ENCODE measurements at regions not wholly inside any gene's neighbourhood (a gene's known extent, or its start where the extent isn't known, plus 50 kb on each side); places are given as distances from the start of the nearest gene placed in this dataset.

GRCh38 chr4:40682290-40683101 is 52.8 kb upstream of the RBM47 start:
- no peak for TF ChIP-seq JUND (IDR thresholded peaks at IDR 0.05)
- no peak for TF ChIP-seq ZNF274 (IDR thresholded peaks at IDR 0.05; ENCODE audit: low read depth, low read length)
- TF ChIP-seq ELF1 (IDR thresholded peaks at IDR 0.05; ENCODE audit: borderline replicate concordance, low read depth) = no peak
- TF ChIP-seq, protein P1, sequence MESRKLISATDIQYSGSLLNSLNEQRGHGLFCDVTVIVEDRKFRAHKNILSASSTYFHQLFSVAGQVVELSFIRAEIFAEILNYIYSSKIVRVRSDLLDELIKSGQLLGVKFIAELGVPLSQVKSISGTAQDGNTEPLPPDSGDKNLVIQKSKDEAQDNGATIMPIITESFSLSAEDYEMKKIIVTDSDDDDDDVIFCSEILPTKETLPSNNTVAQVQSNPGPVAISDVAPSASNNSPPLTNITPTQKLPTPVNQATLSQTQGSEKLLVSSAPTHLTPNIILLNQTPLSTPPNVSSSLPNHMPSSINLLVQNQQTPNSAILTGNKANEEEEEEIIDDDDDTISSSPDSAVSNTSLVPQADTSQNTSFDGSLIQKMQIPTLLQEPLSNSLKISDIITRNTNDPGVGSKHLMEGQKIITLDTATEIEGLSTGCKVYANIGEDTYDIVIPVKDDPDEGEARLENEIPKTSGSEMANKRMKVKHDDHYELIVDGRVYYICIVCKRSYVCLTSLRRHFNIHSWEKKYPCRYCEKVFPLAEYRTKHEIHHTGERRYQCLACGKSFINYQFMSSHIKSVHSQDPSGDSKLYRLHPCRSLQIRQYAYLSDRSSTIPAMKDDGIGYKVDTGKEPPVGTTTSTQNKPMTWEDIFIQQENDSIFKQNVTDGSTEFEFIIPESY (IDR thresholded peaks at IDR 0.05; ENCODE audit: extremely low read depth, insufficient replicate concordance, low read length) = no peak
- no peak for TF ChIP-seq SIN3A (IDR thresholded peaks at IDR 0.05; ENCODE audit: low read depth)
- TF ChIP-seq EZH2 (IDR thresholded peaks at IDR 0.05) = no peak
- TF ChIP-seq, protein P2, sequence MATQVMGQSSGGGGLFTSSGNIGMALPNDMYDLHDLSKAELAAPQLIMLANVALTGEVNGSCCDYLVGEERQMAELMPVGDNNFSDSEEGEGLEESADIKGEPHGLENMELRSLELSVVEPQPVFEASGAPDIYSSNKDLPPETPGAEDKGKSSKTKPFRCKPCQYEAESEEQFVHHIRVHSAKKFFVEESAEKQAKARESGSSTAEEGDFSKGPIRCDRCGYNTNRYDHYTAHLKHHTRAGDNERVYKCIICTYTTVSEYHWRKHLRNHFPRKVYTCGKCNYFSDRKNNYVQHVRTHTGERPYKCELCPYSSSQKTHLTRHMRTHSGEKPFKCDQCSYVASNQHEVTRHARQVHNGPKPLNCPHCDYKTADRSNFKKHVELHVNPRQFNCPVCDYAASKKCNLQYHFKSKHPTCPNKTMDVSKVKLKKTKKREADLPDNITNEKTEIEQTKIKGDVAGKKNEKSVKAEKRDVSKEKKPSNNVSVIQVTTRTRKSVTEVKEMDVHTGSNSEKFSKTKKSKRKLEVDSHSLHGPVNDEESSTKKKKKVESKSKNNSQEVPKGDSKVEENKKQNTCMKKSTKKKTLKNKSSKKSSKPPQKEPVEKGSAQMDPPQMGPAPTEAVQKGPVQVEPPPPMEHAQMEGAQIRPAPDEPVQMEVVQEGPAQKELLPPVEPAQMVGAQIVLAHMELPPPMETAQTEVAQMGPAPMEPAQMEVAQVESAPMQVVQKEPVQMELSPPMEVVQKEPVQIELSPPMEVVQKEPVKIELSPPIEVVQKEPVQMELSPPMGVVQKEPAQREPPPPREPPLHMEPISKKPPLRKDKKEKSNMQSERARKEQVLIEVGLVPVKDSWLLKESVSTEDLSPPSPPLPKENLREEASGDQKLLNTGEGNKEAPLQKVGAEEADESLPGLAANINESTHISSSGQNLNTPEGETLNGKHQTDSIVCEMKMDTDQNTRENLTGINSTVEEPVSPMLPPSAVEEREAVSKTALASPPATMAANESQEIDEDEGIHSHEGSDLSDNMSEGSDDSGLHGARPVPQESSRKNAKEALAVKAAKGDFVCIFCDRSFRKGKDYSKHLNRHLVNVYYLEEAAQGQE (IDR thresholded peaks at IDR 0.05; ENCODE audit: low read depth) = no peak
- TF ChIP-seq SRF (IDR thresholded peaks at IDR 0.05; ENCODE audit: low read depth) = no peak
- no peak for TF ChIP-seq POLR2A (IDR thresholded peaks at IDR 0.05; ENCODE audit: borderline replicate concordance, extremely low read depth, insufficient read depth, insufficient read length)
- TF ChIP-seq ZFX (IDR thresholded peaks at IDR 0.05) = no peak
- TF ChIP-seq EGR1 (IDR thresholded peaks at IDR 0.05; ENCODE audit: low read depth) = no peak
- TF ChIP-seq, protein P3, sequence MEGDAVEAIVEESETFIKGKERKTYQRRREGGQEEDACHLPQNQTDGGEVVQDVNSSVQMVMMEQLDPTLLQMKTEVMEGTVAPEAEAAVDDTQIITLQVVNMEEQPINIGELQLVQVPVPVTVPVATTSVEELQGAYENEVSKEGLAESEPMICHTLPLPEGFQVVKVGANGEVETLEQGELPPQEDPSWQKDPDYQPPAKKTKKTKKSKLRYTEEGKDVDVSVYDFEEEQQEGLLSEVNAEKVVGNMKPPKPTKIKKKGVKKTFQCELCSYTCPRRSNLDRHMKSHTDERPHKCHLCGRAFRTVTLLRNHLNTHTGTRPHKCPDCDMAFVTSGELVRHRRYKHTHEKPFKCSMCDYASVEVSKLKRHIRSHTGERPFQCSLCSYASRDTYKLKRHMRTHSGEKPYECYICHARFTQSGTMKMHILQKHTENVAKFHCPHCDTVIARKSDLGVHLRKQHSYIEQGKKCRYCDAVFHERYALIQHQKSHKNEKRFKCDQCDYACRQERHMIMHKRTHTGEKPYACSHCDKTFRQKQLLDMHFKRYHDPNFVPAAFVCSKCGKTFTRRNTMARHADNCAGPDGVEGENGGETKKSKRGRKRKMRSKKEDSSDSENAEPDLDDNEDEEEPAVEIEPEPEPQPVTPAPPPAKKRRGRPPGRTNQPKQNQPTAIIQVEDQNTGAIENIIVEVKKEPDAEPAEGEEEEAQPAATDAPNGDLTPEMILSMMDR (IDR thresholded peaks at IDR 0.05 in 2 of 3, conservative IDR thresholded peaks at IDR 0.05 in 1 of 3; ENCODE audit: borderline replicate concordance in 1 of 3, insufficient read depth in 1 of 3, low read depth in 2 of 3, low read length in 2 of 3) = no peak
- no peak for TF ChIP-seq TCF7L2 (IDR thresholded peaks at IDR 0.05; ENCODE audit: borderline replicate concordance, extremely low read depth, insufficient read depth, insufficient read length)
- no peak for TF ChIP-seq YY1 (IDR thresholded peaks at IDR 0.05; ENCODE audit: extremely low read depth, insufficient replicate concordance, low read depth, low read length)
- no peak overlapping the region for H3K9ac ChIP-seq (ENCODE audit: low read length)
- no peak overlapping the region for H3K27ac ChIP-seq (ENCODE audit: low read depth, low read length)
- ChIA-PET CTCF (no interaction called here), RAD21 (ENCODE audit: low non-redundant PET in 1 of 2, low total read pairs in 2 of 2, uncharacterized antibody in 2 of 2, unreplicated experiment in 2 of 2) (interaction anchor here (0.6 to 0.7 kb wide), 2 partner anchors 289 to 290 kb away, joined by 3 to 6 read pairs; no protein-coding TSS in a partner anchor), POLR2A (no interaction called here)
- no peaks in the 10 kb centered on the region for H3K79me2 ChIP-seq (ENCODE audit: insufficient read depth, low read length)
- no peak overlapping the region for H3K4me3 ChIP-seq (replicated peaks in 1 of 2; ENCODE audit: low read depth in 1 of 2, low read length in 2 of 2)
- H3K36me3 ChIP-seq (ENCODE audit: control insufficient read depth in 1 of 2, insufficient read depth in 2 of 2, low read length in 2 of 2) = no peaks in the 10 kb centered on the region
- no peaks in the 10 kb centered on the region for H3K9me2 ChIP-seq (ENCODE audit: insufficient read depth)
- BruUV-seq (replicated peaks) = no TSS peak
- H3K9me3 ChIP-seq (ENCODE audit: control insufficient read depth in 1 of 2, insufficient read depth in 1 of 2, low read depth in 1 of 2, low read length in 2 of 2) = no peaks in the 10 kb centered on the region
- H3K4me2 ChIP-seq (ENCODE audit: low read length) = no peak overlapping the region
- no peak for DNase-seq (ENCODE audit: low read depth, low spot score)
- peaks cover 0 to 4% of the 10 kb centered on the region in 2 experiments; a peak in 2 of 4 replicates for H3K4me1 ChIP-seq (ENCODE audit: control insufficient read depth in 1 of 2, insufficient read depth in 2 of 2, low read length in 2 of 2)
- H3K27me3 ChIP-seq (ENCODE audit: insufficient read depth, low read length) = no peaks in the 10 kb centered on the region
- H4K20me1 ChIP-seq (ENCODE audit: insufficient read depth) = no peaks in the 10 kb centered on the region
- no peak for ATAC-seq
- intact Hi-C loops (cut with micrococcal nuclease) = no loop called here
- peak overlapping the region; percentile 4 for H2AFZ ChIP-seq (ENCODE audit: low read depth, low read length, poor library complexity, severe bottlenecking)
